Umbilical cord (tissue), 1 donor: ENCODE measurements at regions not wholly inside any gene's neighbourhood (a gene's known extent, or its start where the extent isn't known, plus 50 kb on each side); places are given as distances from the start of the nearest gene placed in this dataset.
"Not testable (repeated sequence)": the region's sequence is repeated elsewhere in the genome, so short reads cannot be mapped to it uniquely, and the experiment has no call there.

Source experiments
- DNase-seq: peaks from one replicate; pipeline ENCODE4 v3.0.0-alpha.2; 2015; ENCODE audit warnings: low spot score

GRCh38 chr9:32886021-32886420, 102.7 kb downstream of the TMEM215 start:
- no peak for DNase-seq

DNA sequence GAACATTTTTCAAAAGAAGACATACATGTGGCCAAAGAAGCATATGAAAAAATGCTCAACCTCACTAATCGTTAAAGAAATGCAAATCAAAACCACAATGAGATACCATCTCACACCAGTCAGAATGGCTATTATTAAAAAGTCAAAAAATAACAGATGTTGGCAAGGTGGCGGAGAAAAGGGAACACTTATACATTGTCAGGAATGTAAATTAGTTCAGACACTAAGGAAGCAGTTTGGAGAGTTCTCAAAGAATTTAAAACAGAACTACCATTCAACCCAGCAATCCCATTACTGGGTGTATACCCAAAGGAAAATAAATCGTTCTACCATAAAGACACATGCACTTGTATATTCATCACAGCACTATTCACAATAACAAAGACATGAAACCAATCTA, 106.9 kb downstream of the APTX start:
- not testable (repeated sequence) for DNase-seq

DNA sequence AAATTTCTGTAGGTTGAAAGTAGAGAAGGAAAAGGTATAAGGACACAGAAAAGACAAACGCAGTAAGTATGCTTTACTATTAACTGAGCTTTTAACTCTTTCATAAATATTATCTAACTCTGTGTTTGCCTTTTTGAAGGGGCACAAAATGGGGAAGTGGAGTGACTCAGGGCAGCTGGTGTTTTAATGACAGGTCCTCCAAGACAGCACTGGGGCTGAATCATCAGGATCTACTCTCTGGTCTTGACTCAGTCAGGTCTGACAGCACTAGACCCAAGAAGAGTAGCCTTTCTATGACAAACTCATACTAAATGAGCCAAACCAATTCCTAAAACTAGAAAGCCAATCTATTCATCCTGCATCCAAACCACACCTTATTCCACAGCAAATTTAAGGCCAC, 102.2 kb downstream of the APTX start:
- peak; percentile 40 for DNase-seq

DNA sequence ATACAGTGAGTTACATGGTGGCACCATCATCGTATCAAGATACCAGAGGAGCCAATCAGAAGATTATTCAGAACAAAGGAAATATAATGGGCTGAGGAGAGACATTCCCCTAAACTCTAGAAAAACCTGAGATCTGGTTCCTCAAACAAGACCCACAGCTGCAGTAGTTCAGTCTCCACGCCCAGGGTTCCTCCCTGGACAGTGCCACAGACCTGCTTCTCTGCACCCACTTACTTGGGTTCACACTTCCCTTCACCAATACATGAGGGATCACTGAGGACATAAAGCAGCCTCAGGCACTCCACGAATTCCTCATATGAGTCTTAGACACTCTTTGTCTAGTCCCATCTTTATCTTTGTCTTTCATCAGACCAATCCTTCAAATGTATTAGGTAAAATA, 101.7 kb downstream of the APTX start:
- DNase-seq: no peak

- no peak for DNase-seq
Measured at GRCh38 chr9:32906213-32906612, 95.2 kb downstream of the APTX start.

DNA sequence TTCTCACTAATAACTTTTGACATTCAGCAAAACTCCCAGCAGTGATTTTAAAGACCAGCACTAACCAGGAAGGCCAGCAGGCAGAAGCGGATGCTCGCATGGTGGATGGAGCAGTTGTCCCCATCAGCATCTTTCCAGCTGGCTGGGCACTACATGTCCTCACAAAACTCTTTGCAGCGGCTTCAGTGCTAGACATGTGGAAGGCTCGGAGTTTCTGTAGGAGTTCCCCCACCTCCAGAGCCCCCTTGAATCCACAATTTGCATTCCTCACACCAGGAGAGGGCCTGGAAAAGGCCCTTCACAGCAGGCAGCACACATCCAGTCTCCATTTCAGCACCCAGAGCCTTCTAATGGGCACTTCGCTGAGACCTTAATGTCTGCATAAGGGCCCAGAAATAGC, 85.6 kb downstream of the APTX start:
- no peak for DNase-seq

DNA sequence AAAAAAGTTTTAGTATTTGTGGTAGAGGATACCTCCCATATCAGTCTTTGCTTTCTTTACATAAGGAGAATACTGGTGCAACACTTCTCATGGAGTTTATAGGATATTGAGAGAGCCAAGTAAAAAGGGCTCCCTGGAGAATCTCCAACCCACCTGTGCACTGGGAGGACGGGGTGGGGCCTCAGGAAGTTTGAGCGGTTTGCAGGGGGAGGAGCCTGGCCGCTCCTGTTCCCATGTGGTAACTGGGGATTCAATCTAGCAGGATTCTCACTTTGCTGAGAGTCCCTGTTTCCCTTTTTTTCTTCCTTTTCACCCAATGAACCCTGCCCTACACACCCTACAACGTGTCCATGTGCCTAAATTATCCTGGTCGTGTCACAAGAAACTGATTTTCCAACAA, 82.8 kb downstream of the APTX start:
- DNase-seq: no peak
